GM12864 (cell line): ENCODE measurements at regions not wholly inside any gene's neighbourhood (a gene's known extent, or its start where the extent isn't known, plus 50 kb on each side); places are given as distances from the start of the nearest gene placed in this dataset.
"Not testable (repeated sequence)": the region's sequence is repeated elsewhere in the genome, so short reads cannot be mapped to it uniquely, and the experiment has no call there.

Experiments used
- DNase-seq: peaks from one replicate; pipeline ENCODE4 v3.0.0-alpha.2; 2011; ENCODE audit warnings: low read depth
- H3K4me3 ChIP-seq: 2 replicates; pipeline ENCODE4 v1.5.1; 2011; ENCODE audit warnings: mild to moderate bottlenecking, low read depth, low read length, control low read depth
- TF ChIP-seq, protein P1 (sequence below): IDR thresholded peaks from 2 replicates; pipeline ENCODE4 v1.5.1; 2011; ENCODE audit warnings: low read depth, mild to moderate bottlenecking, moderate library complexity, low read length, control low read depth, inconsistent platforms; ENCODE audit errors: missing control alignments

DNA sequence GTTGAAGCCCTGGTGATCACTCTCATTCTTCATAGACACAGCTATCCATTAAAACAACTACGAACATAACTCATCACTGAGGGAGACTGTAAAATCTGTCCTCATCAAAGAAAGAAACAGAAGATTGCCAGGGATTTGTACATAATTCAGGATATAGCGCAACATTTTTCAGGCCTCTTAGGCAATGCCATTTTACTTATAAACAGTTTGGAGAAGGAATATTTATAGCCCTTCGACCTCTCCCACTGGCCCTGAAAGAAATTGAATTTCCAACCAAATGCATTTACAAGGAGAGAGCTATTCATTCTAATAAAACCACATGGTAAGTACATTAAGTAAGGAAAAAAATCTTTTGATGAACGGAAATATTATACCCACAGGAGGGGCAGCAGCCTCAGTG lies 295.0 kb downstream of the RAD51AP2 start:
- TF ChIP-seq, protein P1, sequence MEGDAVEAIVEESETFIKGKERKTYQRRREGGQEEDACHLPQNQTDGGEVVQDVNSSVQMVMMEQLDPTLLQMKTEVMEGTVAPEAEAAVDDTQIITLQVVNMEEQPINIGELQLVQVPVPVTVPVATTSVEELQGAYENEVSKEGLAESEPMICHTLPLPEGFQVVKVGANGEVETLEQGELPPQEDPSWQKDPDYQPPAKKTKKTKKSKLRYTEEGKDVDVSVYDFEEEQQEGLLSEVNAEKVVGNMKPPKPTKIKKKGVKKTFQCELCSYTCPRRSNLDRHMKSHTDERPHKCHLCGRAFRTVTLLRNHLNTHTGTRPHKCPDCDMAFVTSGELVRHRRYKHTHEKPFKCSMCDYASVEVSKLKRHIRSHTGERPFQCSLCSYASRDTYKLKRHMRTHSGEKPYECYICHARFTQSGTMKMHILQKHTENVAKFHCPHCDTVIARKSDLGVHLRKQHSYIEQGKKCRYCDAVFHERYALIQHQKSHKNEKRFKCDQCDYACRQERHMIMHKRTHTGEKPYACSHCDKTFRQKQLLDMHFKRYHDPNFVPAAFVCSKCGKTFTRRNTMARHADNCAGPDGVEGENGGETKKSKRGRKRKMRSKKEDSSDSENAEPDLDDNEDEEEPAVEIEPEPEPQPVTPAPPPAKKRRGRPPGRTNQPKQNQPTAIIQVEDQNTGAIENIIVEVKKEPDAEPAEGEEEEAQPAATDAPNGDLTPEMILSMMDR = no peak
- no peak for DNase-seq
- no peak overlapping the region for H3K4me3 ChIP-seq

DNA sequence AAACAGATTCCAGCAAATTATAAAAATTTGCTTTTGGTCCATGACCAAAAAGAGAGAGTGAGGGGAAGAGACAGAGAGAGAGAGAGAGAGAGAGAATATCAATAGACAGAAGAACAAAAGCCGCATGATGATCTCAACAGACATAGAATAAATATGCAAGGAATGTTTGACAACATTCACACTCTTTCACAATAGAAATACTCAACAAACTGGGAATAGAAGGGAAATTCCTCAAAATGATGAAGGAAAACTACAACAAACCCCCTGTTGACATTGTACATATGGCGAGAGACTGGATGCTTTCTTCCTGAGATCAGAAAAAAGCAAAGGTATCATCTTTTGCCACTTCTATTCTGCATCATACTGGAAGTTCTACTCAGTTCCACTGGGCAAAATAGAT lies 309.7 kb downstream of the RAD51AP2 start:
- no peak overlapping the region for H3K4me3 ChIP-seq
- no peak for DNase-seq
- TF ChIP-seq, protein P1 = no peak

- TF ChIP-seq, protein P1 = no peak
- no peak overlapping the region for H3K4me3 ChIP-seq
Measured at GRCh38 chr2:17206771-17207170, 311.5 kb downstream of the RAD51AP2 start.

GRCh38 chr2:17204214-17204613 lies 314.0 kb downstream of the RAD51AP2 start:
- H3K4me3 ChIP-seq, DNase-seq: not testable (repeated sequence)

More at GRCh38 chr2:17206771-17207170, 311.5 kb downstream of the RAD51AP2 start:
- DNase-seq = no peak

DNA sequence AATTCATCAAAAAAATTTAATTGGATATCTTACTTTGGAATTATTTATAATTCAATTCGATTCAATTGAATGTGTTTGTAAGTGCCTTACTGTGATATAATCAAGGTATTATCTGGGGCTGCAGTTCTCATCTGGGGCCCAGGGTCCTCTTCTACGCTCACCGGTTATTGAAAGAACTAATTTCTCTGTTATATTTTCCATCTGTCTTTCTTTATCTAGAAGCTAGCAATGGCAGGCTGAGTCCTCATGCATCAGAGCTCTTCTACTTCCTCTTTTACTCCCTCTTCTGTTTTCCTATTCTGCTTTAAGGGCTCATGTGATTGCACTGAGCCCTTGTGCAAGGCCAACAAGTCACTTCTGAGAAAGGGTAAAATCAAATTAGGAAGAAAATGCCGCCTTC lies 315.6 kb downstream of the RAD51AP2 start:
- not testable (repeated sequence) for DNase-seq, H3K4me3 ChIP-seq

DNA sequence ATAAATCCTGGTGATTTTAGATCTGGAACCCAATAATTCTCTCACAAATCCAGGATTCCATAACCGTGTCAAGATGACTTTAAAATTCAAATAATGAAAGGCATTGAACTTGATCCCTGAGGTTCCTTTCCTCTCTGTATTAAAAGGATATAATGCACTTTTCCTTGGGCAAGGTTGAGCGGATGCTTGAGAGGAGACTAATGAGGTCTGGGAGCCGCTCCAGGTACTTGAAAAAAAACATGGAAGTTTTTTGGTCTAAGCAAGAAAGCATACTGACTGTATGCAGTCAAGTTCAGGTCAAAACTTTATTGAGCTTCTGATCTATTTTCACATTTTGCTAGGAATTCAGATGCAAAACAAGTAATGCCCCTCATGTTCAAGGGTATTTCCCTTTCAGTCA lies 318.5 kb downstream of the RAD51AP2 start:
- TF ChIP-seq, protein P1 = no peak
- H3K4me3 ChIP-seq = no peak overlapping the region
- no peak for DNase-seq

DNA sequence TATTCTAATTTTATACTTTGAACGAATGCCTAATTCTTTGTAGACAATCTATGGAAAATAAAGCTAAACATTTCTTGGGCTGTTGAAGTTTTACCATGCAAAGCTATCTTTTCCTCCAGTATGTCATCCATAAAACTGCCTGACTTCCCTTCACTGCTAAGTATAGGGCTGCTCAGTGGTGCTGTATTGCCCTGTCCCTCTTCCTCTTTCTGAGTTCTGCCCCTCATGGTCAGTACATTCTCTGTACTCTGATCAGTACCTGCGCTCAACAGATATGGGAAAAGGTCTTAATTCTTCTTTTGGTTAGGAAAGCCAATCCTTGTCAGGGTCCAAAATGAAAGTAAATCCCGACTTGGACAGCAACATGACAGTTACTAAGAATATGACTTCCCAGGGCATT lies 321.9 kb downstream of the RAD51AP2 start:
- no peak overlapping the region for H3K4me3 ChIP-seq
- DNase-seq = no peak
- TF ChIP-seq, protein P1 = no peak

DNA sequence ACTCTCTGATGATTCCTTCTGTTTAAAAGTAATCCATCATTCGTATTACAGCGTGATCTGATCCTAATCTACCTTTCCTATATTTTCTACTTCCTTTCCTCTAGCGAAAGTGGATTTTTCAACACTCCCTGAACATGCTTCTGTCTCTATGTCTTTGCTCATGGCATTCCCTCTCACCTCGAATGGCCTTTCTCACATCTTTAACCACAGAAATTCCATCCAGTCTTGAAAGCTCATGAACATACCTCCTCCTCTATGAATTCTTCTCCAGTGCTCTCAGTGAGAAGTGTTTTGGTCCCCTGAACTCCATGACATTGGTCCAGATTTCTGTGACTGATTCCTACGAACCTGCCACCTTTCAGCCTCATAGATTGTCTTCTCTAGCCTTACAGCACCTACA lies 323.2 kb downstream of the RAD51AP2 start:
- no peak for DNase-seq
- TF ChIP-seq, protein P1 = no peak
- no peak overlapping the region for H3K4me3 ChIP-seq
